Endothelial cell of umbilical vein (primary cell): ENCODE measurements at regions not wholly inside any gene's neighbourhood (a gene's known extent, or its start where the extent isn't known, plus 50 kb on each side); places are given as distances from the start of the nearest gene placed in this dataset.

ENCODE experiments used
- BruUV-seq: library from RNA; stranded (reverse); fragments of 400-500 nt; replicated peaks from 2 replicates; lab custom pipeline; 2021; lab: Mats Ljungman, UMichigan
- CTCF ChIA-PET: fragments of 300-600, 350-600 bp; sonication (Branson Sonifier 250); formaldehyde crosslinking; loops from one replicate; lab custom pipeline; 2021; ENCODE audit warnings: antibody characterized with exemption, inconsistent platforms; lab: Charles Lee
- POLR2A ChIA-PET: fragments of 300-600, 350-600 bp; sonication (Branson Sonifier 250); formaldehyde crosslinking; loops from one replicate; lab custom pipeline; 2021; ENCODE audit warnings: antibody characterized with exemption, inconsistent platforms; lab: Charles Lee
- DNase-seq: peaks from one replicate; pipeline ENCODE4 v3.0.0-alpha.2; 2011; ENCODE audit warnings: low read depth, low spot score
- FAIRE-seq: peaks from 2 replicates; lab custom pipeline; 2011; peaks lifted over from hg19 to GRCh38; lab: Jason Lieb, UNC
- H2AFZ ChIP-seq: 2 replicates; pipeline ENCODE4 v1.6.0; 2012; ENCODE audit warnings: low read depth, low read length, control low read depth, inconsistent platforms
- H3K27ac ChIP-seq: 2 replicates; pipeline ENCODE4 v1.5.1; 2011; ENCODE audit warnings: low read depth, mild to moderate bottlenecking, control low read depth, low read length, moderate library complexity; ENCODE audit not compliant: insufficient read depth
- H3K27me3 ChIP-seq, 2 experiments: 2 replicates each; pipeline versions ENCODE4 v1.6.0 to v1.6.1; 2011; ENCODE audit warnings: low read length in 2 of 2, mixed read lengths in 1 of 2; ENCODE audit not compliant: control insufficient read depth in 2 of 2, insufficient read depth in 2 of 2
- H3K36me3 ChIP-seq, 2 experiments: 2 replicates in 1 of 2; 3 replicates in 1 of 2; pipeline ENCODE4 v1.5.1; 2011; ENCODE audit warnings: low read length in 2 of 2, mild to moderate bottlenecking in 1 of 2, moderate library complexity in 1 of 2; ENCODE audit not compliant: control insufficient read depth in 2 of 2, insufficient read depth in 2 of 2; ENCODE audit errors: extremely low read depth in 1 of 2
- H3K4me1 ChIP-seq: 3 replicates; pipeline ENCODE4 v1.5.1; 2011; ENCODE audit warnings: mild to moderate bottlenecking, low read length; ENCODE audit not compliant: control insufficient read depth, insufficient read depth; ENCODE audit errors: extremely low read depth
- H3K4me2 ChIP-seq: 2 replicates; pipeline ENCODE4 v1.6.1; 2011; ENCODE audit warnings: low read length, control low read depth, mixed read lengths; ENCODE audit not compliant: insufficient read depth
- H3K4me3 ChIP-seq, 3 experiments: fragments of 200-600 bp in 1 of 3; sonication (generic), shearing (Covaris generic) in 1 of 3; replicated peaks in 1 of 3; 2 replicates each; pipeline ENCODE4 v1.5.1; 2011 to 2016; ENCODE audit warnings: control low read depth in 3 of 3, low read length in 3 of 3, mild to moderate bottlenecking in 2 of 3, inconsistent platforms in 1 of 3, low read depth in 1 of 3, moderate library complexity in 1 of 3; ENCODE audit not compliant: insufficient read depth in 1 of 3
- H3K79me2 ChIP-seq: 2 replicates; pipeline ENCODE4 v1.6.0; 2012; ENCODE audit warnings: low read length, inconsistent platforms; ENCODE audit not compliant: control insufficient read depth, insufficient read depth
- H3K9ac ChIP-seq: replicated peaks from 2 replicates; pipeline ENCODE3; 2011; ENCODE audit warnings: low read length, control low read depth; ENCODE audit not compliant: insufficient read depth; ENCODE audit errors: extremely low read depth
- H3K9me1 ChIP-seq: replicated peaks from 3 replicates; pipeline ENCODE4 v1.6.0; 2011; ENCODE audit warnings: mild to moderate bottlenecking, low read length; ENCODE audit not compliant: control insufficient read depth, insufficient read depth; ENCODE audit errors: extremely low read depth
- H3K9me3 ChIP-seq: replicated peaks from 2 replicates; pipeline ENCODE4 v1.5.1; 2012; ENCODE audit warnings: low read length, inconsistent platforms; ENCODE audit not compliant: control insufficient read depth, insufficient read depth
- H4K20me1 ChIP-seq: replicated peaks from 2 replicates; pipeline ENCODE3; 2011; ENCODE audit warnings: mild to moderate bottlenecking, low read length; ENCODE audit not compliant: control insufficient read depth, insufficient read depth; ENCODE audit errors: extremely low read depth
- CTCF ChIP-seq, 2 donors: IDR thresholded peaks; 1 replicate in 1 of 2; 2 replicates in 1 of 2; pipeline ENCODE4 v1.5.1; 2011; ENCODE audit warnings: low read length in 2 of 2, mild to moderate bottlenecking in 2 of 2, moderate library complexity in 2 of 2, control low read depth in 1 of 2, inconsistent platforms in 1 of 2, low read depth in 1 of 2; ENCODE audit not compliant: insufficient read depth in 1 of 2; ENCODE audit errors: extremely low read depth in 1 of 2
- EZH2 ChIP-seq: IDR thresholded peaks from 2 replicates; pipeline ENCODE4 v1.6.1; 2012; ENCODE audit warnings: borderline replicate concordance, low read depth, mild to moderate bottlenecking, moderate library complexity, low read length, inconsistent platforms; ENCODE audit not compliant: severe bottlenecking
- FOS ChIP-seq: IDR thresholded peaks from 2 replicates; pipeline ENCODE4 v1.6.1; 2011; ENCODE audit warnings: mild to moderate bottlenecking, low read length, moderate library complexity, borderline replicate concordance; ENCODE audit not compliant: insufficient read depth
- GATA2 ChIP-seq: IDR thresholded peaks from 2 replicates; pipeline ENCODE4 v1.7.0; 2011; ENCODE audit warnings: low read depth, mild to moderate bottlenecking, moderate library complexity, mixed read lengths, low read length; ENCODE audit not compliant: insufficient read length, insufficient read depth
- JUN ChIP-seq: IDR thresholded peaks from 2 replicates; pipeline ENCODE4 v1.6.1; 2011; ENCODE audit warnings: borderline replicate concordance, low read depth; ENCODE audit not compliant: insufficient read length, insufficient read depth
- MAX ChIP-seq: IDR thresholded peaks from 2 replicates; pipeline ENCODE4 v1.6.1; 2011; ENCODE audit not compliant: insufficient read depth, insufficient read length
- MYC ChIP-seq: IDR thresholded peaks from one replicate; pipeline ENCODE4 v1.6.1; 2011; ENCODE audit warnings: mild to moderate bottlenecking, low read depth, low read length
- POLR2A ChIP-seq: IDR thresholded peaks from 2 replicates; pipeline ENCODE4 v1.6.1; 2012; ENCODE audit warnings: low read depth, mild to moderate bottlenecking, control low read depth, low read length
- POLR2AphosphoS5 ChIP-seq: IDR thresholded peaks from 2 replicates; pipeline ENCODE4 v1.6.1; 2012; ENCODE audit warnings: low read depth, mild to moderate bottlenecking, control low read depth, low read length, moderate library complexity; ENCODE audit not compliant: insufficient read depth
- dilution Hi-C: fragments of 300-500 bp; cut with MboI; formaldehyde crosslinking; loops from one replicate; pipeline ENCODE4 v1.15.0; 2019; ENCODE audit warnings: low sequenced_read_pairs; ENCODE audit not compliant: extremely low pct_ligation_motif_present
- intact Hi-C: fragments of 100-400 bp; cut with micrococcal nuclease; formaldehyde crosslinking; loops from one replicate; pipeline ENCODE4 v1.10.0; 2022

- CTCF ChIA-PET, result no interaction called here
- no peaks in the 10 kb centered on the region for H3K27me3 ChIP-seq
- H3K9me1 ChIP-seq, result no peaks in the 10 kb centered on the region
- peak overlapping the region; percentile 52 for H3K4me2 ChIP-seq
- no peak overlapping the region for H2AFZ ChIP-seq
- POLR2A ChIA-PET, result no interaction called here
- TF ChIP-seq MAX (no peak), FOS (peak; percentile 35), JUN (no peak)
- DNase-seq (peak; percentile 46), FAIRE-seq (no peak)
- no TSS peak for BruUV-seq
- H3K9ac ChIP-seq, result no peak overlapping the region
- no peaks in the 10 kb centered on the region for H3K9me3 ChIP-seq
- dilution Hi-C loops (no loop called here), intact Hi-C loops (no loop called here)
- peak overlapping the region; percentile 81 for H3K27ac ChIP-seq
- no peaks in the 10 kb centered on the region for H3K79me2 ChIP-seq
- peaks cover 20% of the 10 kb centered on the region for H3K4me1 ChIP-seq
- H3K4me3 ChIP-seq, result no peak overlapping the region
- no peaks in the 10 kb centered on the region for H4K20me1 ChIP-seq
- no peaks in the 10 kb centered on the region for H3K36me3 ChIP-seq
These were observed 115.3 kb upstream of the SLC35G4 start for GRCh38 chr18:11494107-11494506.

- no TSS peak for BruUV-seq
- peaks cover 8% of the 10 kb centered on the region for H3K4me1 ChIP-seq
- H3K4me2 ChIP-seq, result no peak overlapping the region
- ChIA-PET CTCF (no interaction called here), POLR2A (no interaction called here)
- H4K20me1 ChIP-seq, result no peaks in the 10 kb centered on the region
- no peak overlapping the region for H3K9ac ChIP-seq
- dilution Hi-C loops (no loop called here), intact Hi-C loops (no loop called here)
- no peaks in the 10 kb centered on the region for H3K36me3 ChIP-seq
- H3K27ac ChIP-seq, result no peak overlapping the region
- no peak overlapping the region for H2AFZ ChIP-seq
- H3K27me3 ChIP-seq, result no peaks in the 10 kb centered on the region
- DNase-seq (no peak), FAIRE-seq (no peak)
- H3K79me2 ChIP-seq, result no peaks in the 10 kb centered on the region
- H3K4me3 ChIP-seq, result no peak overlapping the region
- no peaks in the 10 kb centered on the region for H3K9me3 ChIP-seq
- no peaks in the 10 kb centered on the region for H3K9me1 ChIP-seq
- TF ChIP-seq EZH2, result no peak
- TF ChIP-seq FOS, result no peak
- TF ChIP-seq GATA2, result no peak
- TF ChIP-seq CTCF (IDR thresholded peaks at IDR 0.05; ENCODE audit: extremely low read depth in 1 of 2, insufficient read depth in 1 of 2, low read depth in 1 of 2, low read length in 2 of 2), result no peak
- TF ChIP-seq POLR2AphosphoS5, result no peak
- no peak for TF ChIP-seq JUN
- TF ChIP-seq MAX, result no peak
- TF ChIP-seq MYC, result no peak
- TF ChIP-seq POLR2A, result no peak
These were observed 120.0 kb upstream of the SLC35G4 start for GRCh38 chr18:11489266-11489899.
